ENCODE measurements at regions not wholly inside any gene's neighbourhood (a gene's known extent, or its start where the extent isn't known, plus 50 kb on each side); places are given as distances from the start of the nearest gene placed in this dataset.

- TF ChIP-seq CTCF (IDR thresholded peaks at IDR 0.05) (no peak), POLR2A (IDR thresholded peaks at IDR 0.05) (no peak)
These were observed 108.2 kb upstream of the MAGEE2 start for GRCh38 chrX:75893281-75893680.

All from heart left ventricle (tissue), 13 donors.